ENCODE measurements at regions not wholly inside any gene's neighbourhood (a gene's known extent, or its start where the extent isn't known, plus 50 kb on each side); places are given as distances from the start of the nearest gene placed in this dataset.

GRCh38 chr9:107761307-107761706 is 271.7 kb upstream of the KLF4 start:
- peaks cover 0 to 6% of the 10 kb centered on the region in 2 experiments for H3K9me3 Mint-ChIP-seq
- Histone ChIP-seq H3K4ac (ENCODE audit: low read depth, low read length) (no peak overlapping the region), H4K5ac (ENCODE audit: insufficient read length, low read depth, low read length) (no peak overlapping the region), H2BK120ac (ENCODE audit: low read depth, low read length, poor library complexity, severe bottlenecking) (no peak overlapping the region), H4K20me1 (ENCODE audit: control insufficient read depth, insufficient read depth, insufficient read length) (no peaks in the 10 kb centered on the region), H4K8ac (replicated peaks; ENCODE audit: insufficient read length, low read depth, low read length) (no peak overlapping the region), H3K9ac (ENCODE audit: extremely low read depth, insufficient read length, low read length) (no peak overlapping the region), H3K4me2 (ENCODE audit: insufficient read depth, insufficient read length, low read length) (no peak overlapping the region), H3K23ac (ENCODE audit: insufficient read length, low read depth, low read length) (no peak overlapping the region), H2BK20ac (ENCODE audit: low read depth, low read length, poor library complexity, severe bottlenecking) (no peak overlapping the region), H2BK15ac (ENCODE audit: low read depth, low read length) (no peak overlapping the region), H3K56ac (ENCODE audit: insufficient read length, low read depth, low read length) (no peak overlapping the region), H4K91ac (ENCODE audit: insufficient read length, low read depth, low read length) (no peak overlapping the region), H3K27me3 (ENCODE audit: insufficient read depth, low read length) (no peaks in the 10 kb centered on the region), H3K9me3 (ENCODE audit: control insufficient read depth, low read depth, low read length) (no peaks in the 10 kb centered on the region), H3K79me1 (ENCODE audit: insufficient read depth, low read depth, low read length, poor library complexity, severe bottlenecking) (no peaks in the 10 kb centered on the region), H3T11ph (ENCODE audit: low read length) (no peak overlapping the region), H3K23me2 (ENCODE audit: insufficient read length, low read depth, low read length, poor library complexity, severe bottlenecking) (no peaks in the 10 kb centered on the region), H2BK5ac (ENCODE audit: insufficient read length, low read length) (no peak overlapping the region), H2AFZ (ENCODE audit: low read length) (no peak overlapping the region), H3K14ac (ENCODE audit: insufficient read depth, low read length) (no peak overlapping the region), H3K18ac (ENCODE audit: insufficient read length, low read depth, low read length) (no peak overlapping the region), H3K4me1 (ENCODE audit: insufficient read depth, low read length) (no peaks in the 10 kb centered on the region), H2AK5ac (ENCODE audit: insufficient read length, low read length) (no peak overlapping the region), H2BK12ac (ENCODE audit: insufficient read length, low read depth, low read length) (no peak overlapping the region), H3K27ac (ENCODE audit: insufficient read length, low read depth, low read length) (no peak overlapping the region), H3K79me2 (ENCODE audit: insufficient read depth, low read length) (no peaks in the 10 kb centered on the region)
- H3K4me3 Mint-ChIP-seq = no peak overlapping the region
- no peak overlapping the region for H3K27ac Mint-ChIP-seq
- peaks cover 6 to 7% of the 10 kb centered on the region in 2 experiments for H3K4me1 Mint-ChIP-seq
- H3K36me3 Mint-ChIP-seq (ENCODE audit: insufficient read depth in 1 of 3, low read depth in 3 of 3) = no peaks in the 10 kb centered on the region
- WGBS (ENCODE audit: extremely low coverage, insufficient read length, low lambda C conversion rate) = no CpG with 5 or more reads among the region's 2 CpGs
- no peak for TF ChIP-seq CTCF (conservative IDR thresholded peaks at IDR 0.05)
- DNase-seq = no peak
- H3K27me3 Mint-ChIP-seq (ENCODE audit: low read depth) = no peaks in the 10 kb centered on the region; the same call in 1 of the 2 replicates
